Keratinocyte (primary cell): ENCODE measurements at regions not wholly inside any gene's neighbourhood (a gene's known extent, or its start where the extent isn't known, plus 50 kb on each side); places are given as distances from the start of the nearest gene placed in this dataset.

ENCODE experiments used
- CTCF ChIP-seq, 3 experiments: IDR thresholded peaks in 1 of 3; conservative IDR thresholded peaks in 1 of 3; optimal IDR thresholded peaks in 1 of 3; 2 replicates in 2 of 3; 3 replicates in 1 of 3; pipeline versions ENCODE3 to v1.5.1; 2011; ENCODE audit warnings: low read length in 3 of 3, mild to moderate bottlenecking in 3 of 3, moderate library complexity in 2 of 3, control low read depth in 1 of 3, inconsistent platforms in 1 of 3; ENCODE audit not compliant: insufficient read depth in 2 of 3; ENCODE audit errors: extremely low read depth in 1 of 3
- EZH2 ChIP-seq: IDR thresholded peaks from one replicate; pipeline ENCODE4 v1.6.1; 2012; ENCODE audit warnings: inconsistent platforms, mild to moderate bottlenecking, low read length, moderate library complexity

- no peak for TF ChIP-seq CTCF (optimal IDR thresholded peaks at IDR 0.05 in 1 of 3, IDR thresholded peaks at IDR 0.05 in 1 of 3, conservative IDR thresholded peaks at IDR 0.05 in 1 of 3; ENCODE audit: extremely low read depth in 1 of 3, insufficient read depth in 2 of 3, low read length in 3 of 3)
- no peak for TF ChIP-seq EZH2
Observed at GRCh38 chr2:59569124-59569523, 984.3 kb downstream of the BCL11A start.
